ENCODE measurements at regions not wholly inside any gene's neighbourhood (a gene's known extent, or its start where the extent isn't known, plus 50 kb on each side); places are given as distances from the start of the nearest gene placed in this dataset.
"Not testable (repeated sequence)": the region's sequence is repeated elsewhere in the genome, so short reads cannot be mapped to it uniquely, and the experiment has no call there.

- no peak for FAIRE-seq
- no peak for DNase-seq (ENCODE audit: insufficient read length, low spot score)
Observed at GRCh38 chr7:66535414-66536329, 93.0 kb upstream of the KCTD7 start.

DNA sequence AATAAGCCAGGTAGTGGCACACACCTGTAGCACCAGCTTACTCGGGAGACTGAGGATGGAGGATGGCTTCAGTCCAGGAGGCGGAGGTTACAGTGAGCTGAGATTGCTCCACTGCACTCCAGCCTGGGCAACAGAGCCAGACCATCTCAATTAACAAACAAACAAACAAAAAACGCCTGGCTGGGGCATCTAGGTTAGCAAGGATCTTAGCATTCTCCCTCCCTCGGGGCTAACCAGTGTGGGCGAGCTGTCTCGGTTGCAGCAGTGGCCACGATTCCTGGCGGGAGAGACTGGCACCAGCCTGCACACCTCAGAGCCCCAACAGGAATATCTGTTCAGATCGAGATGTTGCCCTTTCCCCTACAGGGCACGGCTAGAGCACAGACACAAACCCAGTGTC, 91.3 kb upstream of the KCTD7 start:
- FAIRE-seq (no peak), DNase-seq (ENCODE audit: insufficient read length, low spot score) (no peak)

- FAIRE-seq, result no peak
- no peak for DNase-seq (ENCODE audit: insufficient read length, low spot score)
Observed at GRCh38 chr7:66537876-66538275, 90.8 kb upstream of the KCTD7 start.

DNA sequence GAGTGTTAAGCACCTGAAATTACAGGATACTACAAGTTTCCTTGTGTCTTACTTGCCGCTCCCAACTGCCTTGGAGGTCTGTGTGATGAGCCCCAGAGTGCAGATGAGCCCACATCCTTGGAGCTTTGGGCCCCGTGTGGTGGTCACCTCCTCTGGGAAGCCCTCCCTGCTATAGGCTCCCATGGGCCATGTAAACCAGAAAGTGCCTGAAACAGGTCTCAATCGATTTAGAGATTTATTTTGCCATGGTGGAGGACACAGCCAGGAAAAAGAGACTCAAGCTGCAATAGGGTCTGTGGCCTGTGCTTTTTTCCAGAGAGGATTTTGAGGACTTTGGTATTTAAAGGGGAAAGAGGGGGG, 89.4 kb upstream of the KCTD7 start:
- DNase-seq (ENCODE audit: insufficient read length, low spot score), result no peak
- FAIRE-seq, result no peak

DNA sequence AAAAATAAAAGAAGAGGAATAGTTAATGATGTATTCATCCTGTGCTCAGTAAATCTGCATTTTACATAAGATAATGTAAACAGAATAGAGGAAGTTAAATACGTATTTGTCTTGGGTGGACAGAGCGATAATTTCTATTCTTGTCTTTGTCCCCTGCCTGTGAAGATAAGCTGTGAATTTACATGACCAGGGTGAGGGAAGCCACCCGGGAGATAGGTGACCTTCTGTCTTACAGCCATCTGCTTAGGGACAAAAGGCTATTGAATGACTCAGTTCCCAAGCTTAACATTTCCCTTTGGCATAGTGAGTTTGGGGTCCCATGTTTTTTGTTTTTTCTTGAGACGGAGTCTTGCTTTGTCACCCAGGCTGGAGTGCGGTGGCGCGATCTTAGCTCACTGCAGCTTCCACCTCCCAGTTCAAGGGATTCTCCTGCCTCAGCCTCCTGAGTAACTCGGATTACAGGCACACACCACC, 88.7 kb upstream of the KCTD7 start:
- no peak for DNase-seq (ENCODE audit: insufficient read length, low spot score)
- FAIRE-seq, result no peak

DNA sequence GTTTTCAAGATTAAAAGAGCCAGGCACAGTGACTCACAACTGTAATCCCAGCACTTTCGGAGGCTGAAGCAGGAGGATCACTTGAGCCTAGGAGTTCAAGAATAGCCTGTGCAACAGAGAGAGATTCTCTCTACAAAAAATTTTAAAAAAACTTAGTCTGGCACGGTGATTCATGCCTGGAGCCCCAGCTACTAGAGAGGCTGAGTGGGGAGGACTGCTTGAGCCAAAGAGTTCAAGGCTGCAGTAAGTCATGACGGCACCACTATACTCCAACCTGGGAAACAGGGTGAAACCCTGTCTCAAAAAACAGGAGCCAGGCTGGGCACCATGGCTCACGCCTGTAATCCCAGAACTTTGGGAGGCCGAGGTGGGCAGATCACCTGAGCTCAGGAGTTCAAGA, 86.6 kb upstream of the KCTD7 start:
- no peak for FAIRE-seq

DNA sequence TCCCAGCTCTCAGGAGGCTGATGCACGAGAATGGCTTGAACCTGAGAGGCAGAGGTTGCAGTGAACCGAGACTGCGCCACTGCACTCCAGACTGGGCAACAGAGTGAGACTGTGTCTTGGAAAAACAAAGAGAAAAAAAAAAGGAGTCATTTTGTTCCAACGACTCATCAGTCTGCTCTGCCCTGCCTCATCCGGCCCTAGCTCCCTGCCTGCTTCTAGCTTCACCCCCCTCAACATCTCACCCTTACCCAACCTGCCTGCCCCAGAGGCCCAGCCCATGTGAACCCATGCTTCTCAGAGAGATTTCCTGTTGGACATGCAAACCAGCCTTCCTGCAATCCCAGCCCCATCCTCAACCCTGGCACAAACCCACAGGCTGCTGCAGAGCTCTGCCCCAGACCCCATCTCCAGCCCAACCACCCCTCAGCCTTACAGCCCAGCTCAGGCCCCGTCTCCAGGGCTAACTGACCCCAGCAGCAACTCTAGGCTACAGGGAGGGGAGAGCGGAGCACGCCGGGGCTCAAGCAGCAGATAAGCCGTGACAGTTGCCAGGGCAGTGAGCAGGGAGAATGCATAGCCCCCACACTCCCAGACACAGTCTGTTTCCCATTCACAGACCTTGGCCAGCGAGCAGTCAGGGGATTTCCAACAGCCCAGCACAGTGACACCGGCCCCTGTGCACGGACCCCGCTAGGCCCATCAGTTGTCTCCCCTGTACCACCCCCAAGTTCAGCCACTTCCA, 86.0 kb upstream of the KCTD7 start:
- FAIRE-seq, result no peak

More for the DNA sequence above, 86.6 kb upstream of the KCTD7 start:
- DNase-seq (ENCODE audit: insufficient read length, low spot score), result no peak

DNA sequence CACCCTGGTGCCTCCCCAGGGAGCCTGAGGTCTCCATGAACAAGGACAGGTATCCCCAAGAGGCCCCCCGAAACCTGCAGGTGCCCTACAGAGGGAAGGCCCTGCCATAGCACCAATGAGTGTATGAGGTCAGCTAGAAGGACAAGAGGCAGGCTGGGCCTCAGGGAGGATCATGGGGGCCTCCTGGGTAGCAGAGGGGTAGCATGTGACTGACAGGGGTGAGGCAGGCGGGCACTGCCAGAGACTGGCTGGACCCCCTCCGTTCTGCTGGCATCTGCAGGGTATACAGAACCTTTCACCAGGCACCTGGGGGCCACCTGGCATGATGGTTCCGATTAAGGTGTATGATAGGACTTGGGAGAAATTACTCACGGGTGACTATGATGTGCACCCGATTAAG, 79.2 kb upstream of the KCTD7 start:
- no peak for DNase-seq (ENCODE audit: insufficient read length, low spot score)
- FAIRE-seq, result no peak

More for the DNA sequence above, 86.0 kb upstream of the KCTD7 start:
- DNase-seq (ENCODE audit: insufficient read length, low spot score), result peak; percentile 20

- no peak for FAIRE-seq
Observed at GRCh38 chr7:66553001-66553400, 75.7 kb upstream of the KCTD7 start.

DNA sequence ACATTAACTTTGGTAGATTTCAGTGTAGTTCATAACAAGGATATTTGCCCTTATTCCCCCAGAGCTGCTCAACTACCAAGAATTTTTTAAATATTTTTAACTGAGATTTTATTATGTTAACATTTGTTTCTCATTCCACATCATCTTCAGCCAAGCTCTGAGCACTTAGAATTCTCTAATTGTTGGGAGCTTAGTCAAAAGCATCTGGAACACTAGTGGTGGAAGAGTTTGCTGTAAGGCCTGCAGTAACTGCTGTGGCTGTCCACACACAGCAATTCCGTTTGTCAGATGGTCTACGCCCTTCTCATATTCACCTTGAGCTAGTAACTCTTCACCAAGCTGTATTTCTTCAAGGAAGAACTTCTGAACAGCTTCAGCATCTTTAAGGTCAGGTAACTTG, 75.0 kb upstream of the KCTD7 start:
- DNase-seq (ENCODE audit: insufficient read length, low spot score); FAIRE-seq: not testable (repeated sequence)

More at GRCh38 chr7:66553001-66553400, 75.7 kb upstream of the KCTD7 start:
- no peak for DNase-seq (ENCODE audit: insufficient read length, low spot score)

GRCh38 chr7:66554291-66554690, 74.4 kb upstream of the KCTD7 start:
- DNase-seq (ENCODE audit: insufficient read length, low spot score); FAIRE-seq: not testable (repeated sequence)

- not testable (repeated sequence) for FAIRE-seq; DNase-seq (ENCODE audit: insufficient read length, low spot score)
Observed at GRCh38 chr7:66554842-66555430, 73.7 kb upstream of the KCTD7 start.

DNA sequence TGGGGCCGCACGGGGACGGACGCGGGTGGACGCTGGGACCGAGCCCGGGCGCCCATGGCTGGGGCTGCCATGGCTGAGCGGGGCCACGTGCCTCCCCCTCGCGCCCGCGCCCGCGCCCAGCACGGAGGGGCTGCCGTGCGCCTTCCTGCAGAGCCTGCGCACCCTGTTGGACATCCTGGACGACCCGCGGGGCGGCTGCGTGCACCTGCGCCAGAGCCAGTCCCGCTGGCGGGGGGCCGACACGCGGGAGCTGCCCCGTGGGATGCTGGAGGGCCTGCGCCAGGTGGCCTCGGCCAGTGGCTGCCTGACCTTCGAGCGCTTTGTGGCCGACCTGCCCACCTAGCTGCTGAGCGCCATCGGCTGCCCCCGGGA, 72.5 kb upstream of the KCTD7 start:
- DNase-seq (ENCODE audit: insufficient read length, low spot score) (no peak), FAIRE-seq (no peak)

DNA sequence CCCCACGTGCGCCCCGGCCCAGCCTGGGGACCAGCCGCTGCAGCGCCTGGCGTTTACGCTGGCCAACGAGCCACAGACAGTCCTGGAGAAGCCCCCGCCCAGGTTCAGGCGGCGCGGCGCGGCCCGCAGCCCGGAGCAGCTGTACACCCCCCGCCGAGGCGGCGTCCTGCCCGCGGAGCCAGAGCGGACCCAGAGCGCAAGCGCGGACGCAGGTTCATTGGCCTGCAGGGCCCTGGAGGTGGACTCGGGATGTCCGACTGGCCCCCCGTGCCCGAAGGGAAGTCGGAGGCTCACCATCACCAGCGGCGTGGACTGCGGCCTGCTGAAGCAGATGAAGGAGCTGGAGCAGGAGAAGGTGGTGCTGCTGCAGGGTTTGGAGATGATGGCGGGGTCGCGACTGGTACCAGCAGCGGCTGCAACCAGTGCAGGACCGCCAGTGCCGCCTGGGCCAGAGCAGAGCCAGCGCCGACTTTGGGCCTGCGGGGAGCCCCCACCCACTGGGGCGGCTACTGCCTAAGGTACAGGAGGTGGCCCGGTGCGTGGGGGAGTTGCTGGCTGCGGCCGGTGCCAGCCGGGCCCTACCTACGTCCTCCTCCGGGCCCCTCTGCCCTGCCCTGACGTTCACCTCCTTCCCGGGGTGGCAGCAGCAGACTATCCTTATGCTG, 72.0 kb upstream of the KCTD7 start:
- DNase-seq (ENCODE audit: insufficient read length, low spot score) (no peak), FAIRE-seq (no peak)

GRCh38 chr7:66557214-66558200, 71.2 kb upstream of the KCTD7 start:
- FAIRE-seq (no peak), DNase-seq (ENCODE audit: insufficient read length, low spot score) (peak; percentile 56)

DNA sequence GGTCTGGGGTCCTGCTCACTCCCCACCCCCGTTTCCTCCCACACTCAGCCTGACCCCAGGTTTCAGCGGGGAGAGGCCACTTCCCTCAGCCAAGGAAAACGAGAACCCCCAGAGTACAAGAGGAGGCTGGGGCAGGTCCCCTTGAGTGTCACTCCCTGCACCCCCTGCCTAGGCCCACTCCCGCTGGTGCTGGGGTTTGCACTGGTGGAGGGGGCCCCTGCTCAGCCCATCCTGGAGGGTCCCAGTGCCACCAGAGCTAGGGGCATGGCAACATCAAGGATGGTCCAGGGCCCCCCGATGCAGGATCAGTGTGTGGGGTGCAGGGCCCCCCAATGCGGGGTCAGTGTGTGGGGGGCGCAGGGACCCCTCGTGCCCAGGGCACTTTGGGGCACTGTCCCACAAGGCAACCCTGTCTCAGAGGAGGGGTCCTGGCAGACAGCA, 70.5 kb upstream of the KCTD7 start:
- DNase-seq (ENCODE audit: insufficient read length, low spot score), result no peak
- no peak for FAIRE-seq

DNA sequence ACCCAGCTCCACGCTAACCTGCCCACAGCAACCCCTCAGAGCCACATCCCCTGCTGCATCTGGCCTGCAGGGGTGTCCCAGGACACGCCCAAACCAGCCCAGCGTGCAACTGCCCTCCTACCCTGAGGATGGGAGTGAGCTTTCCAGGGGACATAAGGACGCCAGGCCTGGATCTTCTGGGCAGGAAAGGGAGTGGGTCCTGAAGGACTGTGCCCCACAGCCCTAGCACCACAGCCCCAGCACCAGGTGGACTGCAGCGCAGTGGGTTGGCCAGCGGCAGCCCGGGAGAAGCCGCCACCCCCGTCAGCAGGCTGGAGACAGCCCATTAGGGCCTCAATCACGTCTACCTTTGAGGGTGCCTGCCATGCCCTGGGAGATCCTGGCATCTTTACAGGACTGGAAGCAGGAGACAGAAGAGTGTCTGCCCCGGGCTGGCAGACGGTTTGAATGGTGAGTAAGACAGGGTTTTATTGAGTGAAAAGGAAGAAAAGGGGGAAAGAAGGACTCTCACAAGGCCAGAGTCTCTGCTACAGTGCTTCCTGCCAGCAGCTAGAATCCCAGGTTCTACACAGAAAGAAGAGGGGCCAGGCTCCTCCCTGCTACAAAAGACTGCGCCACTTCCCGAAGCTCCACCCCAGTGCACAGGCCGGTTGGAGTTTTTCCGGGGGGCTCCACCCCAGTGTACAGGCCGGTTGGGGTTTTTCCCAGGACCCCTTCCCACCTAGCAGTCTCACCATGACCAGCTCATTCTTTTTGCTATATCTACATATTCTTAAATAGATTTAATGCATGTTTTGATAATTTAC, 69.8 kb upstream of the KCTD7 start:
- no peak for DNase-seq (ENCODE audit: insufficient read length, low spot score)
- FAIRE-seq, result no peak

- FAIRE-seq (no peak), DNase-seq (ENCODE audit: insufficient read length, low spot score) (no peak)
Observed at GRCh38 chr7:66564045-66564444, 64.6 kb upstream of the KCTD7 start.

GRCh38 chr7:66570179-66570578, 58.5 kb upstream of the KCTD7 start:
- not testable (repeated sequence) for DNase-seq (ENCODE audit: insufficient read length, low spot score); FAIRE-seq
